GM18499 (cell line): ENCODE measurements at regions not wholly inside any gene's neighbourhood (a gene's known extent, or its start where the extent isn't known, plus 50 kb on each side); places are given as distances from the start of the nearest gene placed in this dataset.
"Not testable (repeated sequence)": the region's sequence is repeated elsewhere in the genome, so short reads cannot be mapped to it uniquely, and the experiment has no call there.

Source experiments
- ATAC-seq: cut with Tn5 transposase; IDR thresholded peaks from one replicate; pipeline ENCODE4 v1.9.1; 2021; ENCODE audit warnings: moderate number of reproducible peaks; ENCODE audit not compliant: insufficient read depth, unreplicated experiment

DNA sequence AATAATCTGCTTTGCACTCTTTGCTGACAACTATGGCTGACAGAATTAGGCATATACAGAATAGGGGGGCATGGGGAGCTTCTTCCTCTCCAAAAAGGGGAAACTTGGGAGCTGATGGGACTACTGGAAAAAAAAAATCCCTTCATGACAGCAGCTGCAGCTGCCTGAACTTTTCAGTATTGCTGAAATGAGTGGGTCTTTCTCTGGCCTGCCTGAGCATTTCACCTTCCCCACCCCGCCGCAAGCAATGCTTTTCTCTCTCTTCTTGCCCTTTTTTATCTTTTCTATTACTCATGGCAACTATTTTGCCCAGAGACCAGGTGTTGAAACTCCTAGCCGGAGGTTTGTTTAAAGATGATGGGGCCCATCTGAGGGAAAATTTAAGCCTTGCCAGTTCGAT is 244.9 kb downstream of the SEMA3D start:
- no peak for ATAC-seq

DNA sequence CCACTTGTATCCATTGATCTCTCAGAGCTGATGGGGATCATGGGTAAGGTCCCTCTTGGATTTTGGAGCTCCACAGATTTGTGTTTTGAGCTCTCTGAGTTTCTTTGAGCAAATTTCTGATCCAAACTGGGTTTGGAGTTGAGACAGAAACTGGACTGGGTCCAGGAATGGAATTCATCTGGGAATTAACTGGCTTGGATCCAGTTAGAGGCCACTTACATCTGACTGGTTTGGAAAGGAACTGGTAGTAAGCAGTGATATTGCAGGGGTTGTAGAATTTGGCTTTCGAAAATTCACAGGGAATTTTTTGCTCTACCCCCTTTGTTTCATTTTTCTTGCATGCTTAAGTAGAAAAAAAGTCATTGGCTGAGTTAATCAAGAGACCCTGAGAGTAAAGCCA is 245.6 kb downstream of the SEMA3D start:
- ATAC-seq, result no peak

DNA sequence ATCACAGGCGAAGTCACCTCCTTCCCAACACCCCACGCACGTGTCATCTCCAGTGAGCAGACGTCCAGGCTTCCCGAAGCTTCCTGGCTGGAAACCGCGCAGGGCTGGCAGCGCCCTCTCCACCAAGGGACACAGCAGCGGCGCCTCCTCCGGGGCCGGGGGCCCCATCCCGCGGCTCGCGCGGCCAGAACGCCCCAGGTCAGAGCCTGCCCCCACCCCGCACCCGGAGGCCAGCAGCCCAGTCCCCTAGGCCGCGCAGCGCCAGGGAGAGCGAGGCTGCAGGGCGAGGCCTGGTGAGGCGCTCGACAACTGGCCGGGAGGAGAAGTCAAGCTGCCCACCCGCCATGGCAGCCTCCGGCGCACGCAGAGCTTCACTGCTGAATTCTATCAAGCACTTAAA is 247.0 kb downstream of the SEMA3D start:
- no peak for ATAC-seq

DNA sequence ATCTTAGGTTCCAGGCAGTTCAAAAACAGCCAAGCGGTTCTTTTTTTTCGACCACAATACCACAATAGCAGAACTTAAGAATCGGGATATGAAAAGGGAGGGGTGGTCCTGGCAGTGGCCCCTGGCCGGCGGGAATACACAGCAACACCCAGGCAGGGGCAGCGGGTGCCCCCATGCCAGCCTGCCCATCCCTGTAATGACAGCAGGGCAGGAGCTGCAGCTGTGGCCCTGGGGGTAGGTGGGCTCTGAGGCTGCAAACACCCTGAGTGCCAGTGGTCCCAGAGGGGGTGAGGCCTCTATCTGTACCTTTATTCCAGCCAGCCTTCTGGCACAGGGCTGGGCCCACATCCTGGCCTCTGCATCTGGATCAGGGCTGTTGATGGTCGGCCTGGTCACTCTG is 247.4 kb downstream of the SEMA3D start:
- ATAC-seq, result no peak

DNA sequence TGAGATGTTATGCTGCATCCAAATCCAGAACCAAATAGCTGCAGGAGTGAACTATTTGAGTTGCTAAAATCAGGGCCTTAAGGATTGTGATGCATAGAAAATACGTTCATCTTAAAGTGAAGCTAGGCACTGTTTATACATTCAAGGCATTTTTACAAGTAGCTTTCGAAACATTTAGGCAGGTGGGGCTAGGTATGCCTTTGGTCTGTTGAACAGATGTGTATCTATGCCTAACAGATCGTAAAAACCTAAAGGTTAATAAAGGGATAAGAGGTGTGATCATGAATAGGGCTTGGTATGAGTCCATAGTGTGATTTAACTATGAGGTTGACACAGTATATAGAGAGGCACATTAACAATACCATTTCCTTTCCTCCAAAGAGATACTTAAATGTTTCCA is 262.5 kb downstream of the SEMA3D start:
- no peak for ATAC-seq

DNA sequence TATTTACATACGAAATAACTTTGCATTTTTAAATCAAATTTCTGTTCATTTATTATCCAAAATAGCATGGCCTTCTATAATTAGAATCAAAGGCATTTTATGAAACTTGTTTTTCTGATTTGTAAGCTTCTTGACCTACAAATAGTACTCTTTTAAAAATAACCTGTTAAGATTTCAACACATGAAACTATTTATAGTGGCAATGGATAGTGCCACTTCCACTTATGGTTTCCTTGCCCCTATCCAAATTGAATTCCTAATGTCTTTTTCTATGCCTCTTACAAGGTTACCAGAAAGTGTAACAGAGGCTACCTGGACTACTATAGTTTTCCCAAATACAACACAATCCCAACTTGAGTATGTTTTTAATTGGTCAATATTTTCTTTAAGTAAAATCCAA is 263.5 kb downstream of the SEMA3D start:
- no peak for ATAC-seq

DNA sequence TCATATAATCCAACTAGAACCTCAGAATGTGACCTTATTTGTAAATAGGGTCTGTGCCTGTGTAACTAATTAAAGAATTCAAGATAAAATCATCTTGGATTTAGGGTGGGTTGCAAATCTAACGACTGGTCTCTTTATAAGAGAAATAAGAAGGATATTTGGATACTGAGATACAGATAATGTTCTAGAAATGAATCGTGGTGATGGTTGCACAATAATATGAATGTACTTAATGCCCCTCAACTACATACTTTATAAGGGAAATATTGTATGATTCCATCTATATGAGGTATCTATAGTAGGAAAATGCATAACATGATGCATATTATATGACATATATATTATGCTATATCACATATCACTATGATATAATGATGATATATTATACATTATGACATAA is 265.7 kb downstream of the SEMA3D start:
- no peak for ATAC-seq

DNA sequence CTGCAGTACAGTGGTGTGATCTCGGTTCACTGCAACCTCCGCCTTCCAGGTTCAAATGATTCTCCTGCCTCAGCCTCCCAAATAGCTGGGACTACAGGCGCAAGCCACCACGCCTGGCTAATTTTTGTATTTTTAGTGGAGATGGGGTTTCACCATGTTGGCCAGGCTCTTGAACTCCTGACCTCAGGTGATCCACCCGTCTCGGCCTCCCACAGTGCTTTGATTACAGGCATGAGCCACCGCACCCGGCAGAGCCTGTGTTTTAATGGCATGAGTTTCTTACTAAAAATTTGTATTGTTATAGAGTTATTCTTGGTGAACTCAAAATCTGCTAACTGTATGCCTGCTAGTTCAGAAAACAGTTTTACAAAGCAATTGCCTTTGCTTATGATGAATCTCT is 269.9 kb downstream of the SEMA3D start:
- ATAC-seq, result not testable (repeated sequence)

DNA sequence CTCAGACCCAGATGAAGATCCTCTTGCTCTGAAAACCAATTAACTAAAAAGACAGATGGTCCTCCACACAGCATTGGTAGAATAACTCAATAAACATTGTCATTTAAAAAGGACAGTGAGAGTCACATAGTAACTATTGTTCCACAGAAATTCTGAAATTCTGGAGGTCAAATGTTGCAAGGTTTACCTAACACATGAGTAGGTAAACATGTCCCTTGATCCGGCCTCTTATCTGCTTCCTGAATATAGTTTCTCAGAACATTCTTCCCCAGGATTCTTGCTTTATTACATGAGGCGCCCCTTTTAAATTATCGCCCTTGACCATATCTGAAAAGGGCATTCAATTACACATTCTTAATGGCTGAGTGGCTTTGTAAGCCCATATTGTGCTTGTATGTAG is 270.7 kb downstream of the SEMA3D start:
- ATAC-seq, result no peak

DNA sequence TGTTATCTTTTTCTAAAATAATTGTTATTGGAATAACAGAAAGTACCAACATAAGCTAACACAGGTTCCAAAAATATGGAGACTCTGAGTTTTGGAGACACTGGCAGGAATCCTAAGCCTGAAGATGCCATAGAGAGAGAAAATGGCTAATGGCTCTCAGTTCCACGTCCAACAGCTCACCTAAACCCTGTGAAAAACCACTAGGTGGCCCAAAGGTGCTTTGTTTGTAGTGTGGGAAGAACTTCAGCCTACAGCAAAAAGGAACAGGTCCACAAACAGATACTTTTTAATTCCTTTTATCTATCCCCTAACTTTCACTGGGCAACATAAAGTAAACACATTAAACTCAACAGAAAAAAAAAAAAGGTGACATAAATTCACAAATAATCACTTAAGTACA is 272.3 kb downstream of the SEMA3D start:
- ATAC-seq, result no peak

DNA sequence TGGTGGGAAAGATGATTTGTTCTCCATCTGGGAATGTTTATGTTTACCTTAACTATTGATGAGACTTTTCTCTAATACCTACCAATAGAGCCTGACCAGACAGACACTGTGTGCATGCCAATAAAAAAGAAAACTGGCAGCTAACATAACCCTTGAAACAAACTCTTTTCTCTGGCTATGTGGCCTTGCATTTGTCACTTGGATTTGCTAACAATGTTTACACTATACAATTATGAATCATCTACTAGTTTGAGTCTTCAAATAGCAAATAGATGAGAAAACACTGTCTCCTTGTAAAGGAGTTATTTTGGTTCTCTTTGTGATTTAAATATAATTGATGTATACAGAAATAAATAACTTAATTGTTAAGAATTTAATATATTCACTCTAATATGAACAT is 273.1 kb downstream of the SEMA3D start:
- ATAC-seq, result no peak

DNA sequence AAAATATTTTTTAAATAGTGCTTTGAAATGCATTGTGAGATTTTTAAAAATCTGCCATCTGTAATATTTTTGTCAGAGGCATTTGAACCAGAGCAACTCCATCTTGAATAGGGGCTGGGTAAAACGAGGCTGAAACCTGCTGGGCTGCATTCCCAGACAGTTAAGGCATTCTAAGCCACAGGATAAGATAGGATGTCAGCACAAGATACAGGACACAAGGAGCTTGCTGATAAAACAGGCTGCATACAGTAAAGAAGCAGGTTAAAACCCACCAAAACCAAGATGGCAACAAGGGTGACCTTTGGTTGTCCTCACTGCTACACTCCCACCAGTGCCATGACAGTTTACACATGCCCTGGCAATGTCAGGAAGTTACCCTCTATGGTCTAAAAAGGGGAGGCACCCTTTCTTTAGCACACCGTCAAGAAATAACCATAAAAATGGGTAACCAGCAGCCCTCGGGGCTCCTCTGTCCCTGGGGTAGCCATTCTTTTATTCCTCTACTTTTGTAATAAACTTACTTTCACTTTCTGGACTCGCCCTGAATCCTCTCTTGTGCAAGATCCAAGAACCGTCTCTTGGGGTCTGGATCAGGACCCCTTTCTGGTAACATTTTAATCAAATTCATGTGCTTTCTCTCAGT is 273.7 kb downstream of the SEMA3D start:
- no peak for ATAC-seq

DNA sequence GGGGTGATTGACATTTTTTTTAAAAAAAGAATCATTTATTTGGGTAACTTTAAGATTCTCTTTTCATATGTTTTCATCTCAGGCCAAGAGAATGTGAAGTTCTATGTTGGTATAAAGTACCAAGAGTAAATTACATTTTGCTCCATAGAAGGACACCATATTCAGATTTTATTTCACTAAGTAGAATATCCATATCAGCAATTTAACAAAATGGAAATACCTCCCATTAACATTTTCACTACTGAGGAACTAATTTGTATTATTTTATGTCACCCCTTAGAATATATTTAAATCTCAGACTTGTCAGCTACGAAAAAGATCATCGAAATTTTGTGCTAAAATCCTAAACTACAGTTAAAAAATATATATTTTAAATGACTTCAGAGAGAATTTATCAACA is 274.3 kb downstream of the SEMA3D start:
- no peak for ATAC-seq

DNA sequence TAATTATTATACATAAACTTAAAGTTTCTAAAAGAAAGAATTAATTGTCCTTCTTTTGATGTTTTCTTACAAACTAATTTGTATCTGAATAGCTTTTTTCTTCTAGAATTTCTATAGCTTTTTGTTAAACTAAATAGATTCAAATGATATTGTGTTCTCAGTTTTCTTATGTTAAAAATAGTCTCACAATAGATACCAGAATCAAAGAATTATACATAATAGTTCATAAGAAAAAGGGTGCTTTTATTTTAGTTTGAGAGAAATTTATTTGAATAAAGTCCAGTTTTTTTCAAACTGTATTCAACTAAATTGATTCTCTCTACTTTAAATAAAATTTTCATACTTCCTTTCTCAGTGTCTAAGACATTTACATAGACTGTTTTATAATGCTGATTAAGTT is 274.8 kb downstream of the SEMA3D start:
- no peak for ATAC-seq

DNA sequence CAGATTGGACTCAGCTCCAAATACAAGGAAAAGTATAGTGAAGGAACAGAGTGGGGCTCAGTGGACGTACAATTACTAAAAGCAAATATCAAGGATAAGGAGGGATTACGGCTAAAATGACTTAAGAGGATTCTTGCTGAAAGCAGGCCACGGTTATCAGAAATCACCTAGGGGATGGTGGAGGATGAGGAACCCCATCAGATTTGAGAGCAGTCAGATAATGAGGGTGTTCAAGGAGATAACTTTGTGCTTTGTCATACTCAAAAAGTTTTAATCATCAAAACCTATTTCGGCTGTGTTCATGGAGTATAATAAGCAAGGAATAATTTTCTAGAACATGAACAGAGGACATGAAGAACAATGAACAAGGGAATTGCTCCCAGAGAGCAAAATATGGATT is 275.8 kb downstream of the SEMA3D start:
- no peak for ATAC-seq

DNA sequence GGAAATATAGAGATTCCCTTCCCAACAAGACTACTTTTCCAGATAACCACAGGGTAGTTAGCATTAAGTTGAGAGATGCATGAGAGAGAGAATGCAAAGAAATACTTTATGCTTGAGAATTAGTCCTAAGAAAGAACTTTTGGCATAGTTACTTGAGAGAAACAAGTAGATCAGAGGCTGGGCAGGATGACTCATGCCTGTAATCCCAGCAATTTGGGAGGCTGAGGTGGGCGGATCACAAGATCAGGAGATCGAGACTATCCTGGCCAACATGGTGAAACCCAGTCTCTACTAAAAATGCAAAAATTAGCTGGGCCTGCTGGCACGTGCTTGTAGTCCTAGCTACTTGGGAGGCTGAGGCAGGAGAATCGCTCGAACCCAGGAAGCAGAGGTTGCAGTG is 276.5 kb downstream of the SEMA3D start:
- not testable (repeated sequence) for ATAC-seq

DNA sequence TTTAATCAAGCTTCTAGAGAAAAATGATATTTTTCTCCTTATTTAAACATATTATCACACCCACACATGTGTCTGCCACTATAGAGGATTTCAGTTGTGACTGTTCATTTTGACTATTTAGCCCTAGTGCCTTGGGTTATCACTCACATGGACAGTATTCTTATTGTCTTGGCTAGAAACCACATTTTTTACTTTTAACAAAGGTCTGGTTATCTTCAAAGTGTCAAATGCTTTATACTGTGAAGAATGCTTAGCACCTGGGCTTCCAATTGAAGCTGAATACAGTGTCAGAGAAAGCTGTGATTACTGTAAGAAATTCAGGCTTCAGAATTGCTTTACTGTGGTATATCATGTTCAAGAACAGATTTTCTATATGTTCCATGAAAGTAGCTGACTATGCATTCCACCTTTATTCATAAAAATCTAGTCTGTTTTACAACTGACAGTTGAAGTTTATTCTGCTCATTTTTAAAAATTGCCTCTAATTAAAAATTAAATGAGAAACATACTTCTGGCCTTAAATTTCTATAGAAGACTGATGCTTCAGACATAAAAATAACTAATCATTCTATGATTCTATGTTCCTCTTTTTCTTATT is 278.6 kb downstream of the SEMA3D start:
- no peak for ATAC-seq

DNA sequence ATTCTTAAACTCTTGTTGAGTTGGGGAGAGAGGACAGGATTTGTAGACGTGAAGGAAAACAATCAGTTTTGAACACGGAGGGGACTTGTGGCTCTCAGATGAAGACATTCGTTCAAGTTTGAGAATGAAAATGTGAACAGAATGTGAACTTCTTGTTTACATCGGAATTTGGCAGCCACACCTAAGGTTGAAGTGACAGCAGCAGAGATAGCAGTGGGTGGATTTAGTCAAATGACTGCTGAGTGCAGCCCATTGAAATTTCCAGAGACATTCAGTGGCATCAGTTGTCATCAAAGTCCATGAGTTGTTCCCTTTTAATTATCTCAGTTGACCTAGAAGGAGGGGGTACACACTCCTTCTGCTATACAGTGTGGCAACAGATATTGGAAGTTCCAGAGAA is 280.0 kb downstream of the SEMA3D start:
- no peak for ATAC-seq

DNA sequence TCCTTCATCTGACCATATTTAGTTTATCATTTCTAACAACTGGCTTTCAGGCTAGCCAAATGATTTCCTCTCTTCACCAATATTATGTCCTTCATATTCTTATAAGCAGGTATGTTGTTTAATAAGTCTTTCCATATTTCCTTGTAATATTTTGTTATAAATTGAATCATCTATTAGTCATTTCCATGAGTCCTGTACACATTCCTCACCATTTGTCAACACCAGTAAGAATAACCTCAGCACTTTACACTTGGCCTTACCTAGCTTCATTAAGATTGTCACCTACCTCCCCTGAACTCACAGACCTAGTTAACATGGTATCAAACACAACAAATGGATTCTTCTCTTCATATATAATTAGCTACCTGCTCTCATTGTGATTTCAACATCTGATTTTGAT is 282.3 kb downstream of the SEMA3D start:
- ATAC-seq, result no peak

DNA sequence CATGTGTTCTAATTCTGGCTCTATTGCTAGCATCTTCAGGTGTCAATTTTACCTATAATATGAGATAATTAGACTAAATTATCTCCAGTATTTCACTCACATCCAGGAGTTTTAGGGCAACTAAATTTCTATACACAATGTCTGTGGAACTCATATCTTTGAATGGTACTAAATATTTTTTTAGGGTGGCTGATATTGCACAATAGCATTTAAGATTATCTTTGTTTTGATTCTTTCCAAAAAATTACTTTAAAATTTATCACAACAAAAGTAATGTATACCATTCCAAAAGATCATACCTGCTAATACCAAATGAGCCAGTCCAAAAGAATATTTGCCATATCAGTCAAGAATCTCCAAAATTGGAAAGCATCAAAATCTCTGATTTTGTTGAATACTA is 285.5 kb downstream of the SEMA3D start:
- no peak for ATAC-seq

DNA sequence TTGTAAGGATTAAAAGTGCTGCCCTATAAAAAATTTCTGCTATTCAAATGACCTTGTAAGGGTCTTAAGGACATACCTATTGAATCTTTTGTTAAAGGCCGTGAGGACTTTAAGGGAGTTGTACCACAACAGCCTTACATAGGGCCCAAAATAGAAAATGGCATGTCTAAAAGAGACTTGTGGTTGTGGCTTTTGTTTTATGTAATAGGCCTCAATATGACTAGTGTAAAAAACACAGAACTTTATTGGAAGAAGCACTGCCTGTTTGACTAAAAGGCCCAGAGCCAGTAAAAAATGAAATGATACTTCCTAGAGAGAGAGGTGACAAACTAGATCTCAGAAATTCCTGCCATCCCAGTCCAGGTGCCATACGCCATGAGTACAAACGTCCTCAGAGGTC is 286.6 kb downstream of the SEMA3D start:
- no peak for ATAC-seq

DNA sequence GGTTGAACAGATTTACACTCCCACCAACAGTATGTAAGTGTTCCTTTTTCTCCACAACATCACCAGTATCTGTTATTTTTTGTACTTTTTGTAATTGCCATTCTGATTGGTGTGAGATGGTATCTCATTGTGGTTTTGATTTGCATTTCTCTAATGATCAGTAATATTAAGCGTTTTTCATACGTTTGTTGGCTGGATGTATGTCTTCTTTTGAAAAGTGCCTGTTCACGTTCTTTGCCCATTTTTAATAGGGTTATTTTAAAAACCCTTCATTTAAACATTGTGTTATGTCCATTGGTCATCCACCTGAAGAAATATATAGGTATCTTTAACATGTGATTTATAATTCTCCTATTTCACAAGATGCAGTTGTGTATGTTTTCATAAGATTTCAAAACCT is 291.3 kb downstream of the SEMA3D start:
- ATAC-seq, result no peak

DNA sequence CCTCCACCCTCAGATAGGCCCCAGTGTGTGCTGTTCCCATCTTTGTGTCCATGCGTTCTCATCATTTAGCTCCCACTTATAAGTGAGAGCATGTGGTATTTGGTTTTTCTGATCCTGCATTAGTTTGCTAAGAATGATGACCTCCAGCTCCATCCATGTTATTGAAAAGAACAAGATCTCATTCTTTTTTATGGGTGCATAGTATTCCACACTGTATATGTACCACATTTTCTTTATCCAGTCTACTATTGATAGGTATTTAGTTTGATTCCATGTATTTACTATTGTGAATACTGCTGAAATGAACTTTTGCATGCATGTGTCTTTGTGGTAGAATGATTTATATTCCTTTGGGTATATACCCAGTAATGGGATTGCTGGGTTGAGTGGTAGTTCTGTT is 303.3 kb downstream of the SEMA3D start:
- ATAC-seq, result not testable (repeated sequence)
